OCI-LY3 (cell line): ENCODE measurements at regions not wholly inside any gene's neighbourhood (a gene's known extent, or its start where the extent isn't known, plus 50 kb on each side); places are given as distances from the start of the nearest gene placed in this dataset.

Experiments used
- H2AFZ ChIP-seq: fragments of 200-600, 300-600 bp; shearing (Covaris generic); 2 replicates; pipeline ENCODE4 v1.6.0; 2014; ENCODE audit warnings: antibody characterized with exemption, low read depth, low read length
- H3K27ac ChIP-seq: fragments of 200-600, 300-600 bp; sonication (generic); 2 replicates; pipeline ENCODE4 v1.5.1; 2014; ENCODE audit warnings: mild to moderate bottlenecking, low read length, moderate library complexity, mixed read lengths
- H3K27me3 ChIP-seq: fragments of 200-600, 300-600 bp; sonication (generic); 2 replicates; pipeline ENCODE4 v1.6.1; 2014; ENCODE audit warnings: low read depth, low read length, mixed read lengths
- H3K36me3 ChIP-seq: fragments of 200-600, 300-600 bp; sonication (generic); replicated peaks from 2 replicates; pipeline ENCODE3; 2014; ENCODE audit warnings: low read depth, low read length, mixed read lengths
- H3K4me1 ChIP-seq: fragments of 300-600, 200-600 bp; sonication (generic); 2 replicates; pipeline ENCODE4 v1.6.1; 2014; ENCODE audit warnings: low read length, mixed read lengths
- H3K4me2 ChIP-seq: fragments of 200-600, 300-600 bp; sonication (generic); 2 replicates; pipeline ENCODE4 v1.6.1; 2014; ENCODE audit warnings: low read length, mixed read lengths
- H3K4me3 ChIP-seq: fragments of 300-600, 200-600 bp; sonication (generic); 2 replicates; pipeline ENCODE4 v1.5.1; 2014; ENCODE audit warnings: antibody characterized with exemption, mild to moderate bottlenecking, low read length, moderate library complexity
- H3K79me2 ChIP-seq: fragments of 300-600, 200-600 bp; shearing (Covaris generic); 2 replicates; pipeline ENCODE4 v1.6.1; 2014; ENCODE audit warnings: mild to moderate bottlenecking, low read length, mixed read lengths
- H3K9ac ChIP-seq: fragments of 300-600, 200-600 bp; shearing (Covaris generic); 2 replicates; pipeline ENCODE4 v1.6.0; 2014; ENCODE audit warnings: mild to moderate bottlenecking, low read length, moderate library complexity
- H3K9me3 ChIP-seq: fragments of 200-600, 300-600 bp; shearing (Covaris generic); 2 replicates; pipeline ENCODE4 v1.6.1; 2014; ENCODE audit warnings: low read length, mixed read lengths; ENCODE audit not compliant: insufficient read depth
- H4K20me1 ChIP-seq: fragments of 200-600, 300-600 bp; sonication (generic); 2 replicates; pipeline ENCODE4 v1.6.1; 2016; ENCODE audit warnings: low read length, mixed read lengths; ENCODE audit not compliant: insufficient read depth
- CTCF ChIP-seq: fragments of 200-600, 300-600 bp; sonication (generic); IDR thresholded peaks from 2 replicates; pipeline ENCODE4 v1.5.1; 2014; ENCODE audit warnings: antibody characterized with exemption, low read length, low read depth
- EZH2phosphoT487 ChIP-seq: fragments of 200-600 bp; shearing (Covaris generic); IDR thresholded peaks from 2 replicates; pipeline ENCODE4 v1.6.1; 2018; ENCODE audit warnings: antibody characterized with exemption, mixed run types, low read depth

GRCh38 chr7:125485223-125485622 lies 555.6 kb upstream of the POT1 start:
- Histone ChIP-seq H3K9ac (no peak overlapping the region), H3K4me1 (peaks cover 13% of the 10 kb centered on the region), H3K27me3 (no peaks in the 10 kb centered on the region), H2AFZ (no peak overlapping the region), H3K4me2 (no peak overlapping the region), H4K20me1 (no peaks in the 10 kb centered on the region), H3K9me3 (no peaks in the 10 kb centered on the region), H3K4me3 (no peak overlapping the region), H3K27ac (no peak overlapping the region), H3K36me3 (no peaks in the 10 kb centered on the region), H3K79me2 (no peaks in the 10 kb centered on the region)
- TF ChIP-seq EZH2phosphoT487 (no peak), CTCF (no peak)

GRCh38 chr7:125484755-125485154 lies 555.1 kb upstream of the POT1 start:
- Histone ChIP-seq H3K27ac (no peak overlapping the region), H3K79me2 (no peaks in the 10 kb centered on the region), H2AFZ (no peak overlapping the region), H3K4me3 (no peak overlapping the region), H3K4me1 (peaks cover 13% of the 10 kb centered on the region), H4K20me1 (no peaks in the 10 kb centered on the region), H3K27me3 (no peaks in the 10 kb centered on the region), H3K9ac (no peak overlapping the region), H3K36me3 (no peaks in the 10 kb centered on the region), H3K9me3 (no peaks in the 10 kb centered on the region), H3K4me2 (no peak overlapping the region)
- TF ChIP-seq CTCF (no peak), EZH2phosphoT487 (no peak)

- H3K36me3 ChIP-seq, result no peaks in the 10 kb centered on the region
- H3K4me3 ChIP-seq, result 0 out of 2 replicates have a peak overlapping the region, but pooled peaks have one; percentile 11
- H2AFZ ChIP-seq, result no peak overlapping the region
- H3K9me3 ChIP-seq, result no peaks in the 10 kb centered on the region
- peaks cover 15% of the 10 kb centered on the region for H3K4me1 ChIP-seq
- H3K9ac ChIP-seq, result no peak overlapping the region
- H4K20me1 ChIP-seq, result no peaks in the 10 kb centered on the region
- no peaks in the 10 kb centered on the region for H3K79me2 ChIP-seq
- TF ChIP-seq EZH2phosphoT487, result no peak
- no peak for TF ChIP-seq CTCF
- H3K27ac ChIP-seq, result no peak overlapping the region
- H3K27me3 ChIP-seq, result no peaks in the 10 kb centered on the region
- peak overlapping the region; percentile 39 for H3K4me2 ChIP-seq
Observed at GRCh38 chr7:125481323-125481722, 551.7 kb upstream of the POT1 start.

GRCh38 chr7:125480762-125481161 lies 551.1 kb upstream of the POT1 start:
- Histone ChIP-seq H3K9ac (no peak overlapping the region), H2AFZ (no peak overlapping the region), H3K27me3 (no peaks in the 10 kb centered on the region), H3K36me3 (no peaks in the 10 kb centered on the region), H3K4me1 (peaks cover 20% of the 10 kb centered on the region), H3K4me3 (no peak overlapping the region), H4K20me1 (no peaks in the 10 kb centered on the region), H3K9me3 (no peaks in the 10 kb centered on the region), H3K27ac (no peak overlapping the region), H3K79me2 (no peaks in the 10 kb centered on the region), H3K4me2 (peak overlapping the region; percentile 39)
- TF ChIP-seq CTCF (no peak), EZH2phosphoT487 (no peak)
